ENCODE measurements at regions not wholly inside any gene's neighbourhood (a gene's known extent, or its start where the extent isn't known, plus 50 kb on each side); places are given as distances from the start of the nearest gene placed in this dataset.

DNA sequence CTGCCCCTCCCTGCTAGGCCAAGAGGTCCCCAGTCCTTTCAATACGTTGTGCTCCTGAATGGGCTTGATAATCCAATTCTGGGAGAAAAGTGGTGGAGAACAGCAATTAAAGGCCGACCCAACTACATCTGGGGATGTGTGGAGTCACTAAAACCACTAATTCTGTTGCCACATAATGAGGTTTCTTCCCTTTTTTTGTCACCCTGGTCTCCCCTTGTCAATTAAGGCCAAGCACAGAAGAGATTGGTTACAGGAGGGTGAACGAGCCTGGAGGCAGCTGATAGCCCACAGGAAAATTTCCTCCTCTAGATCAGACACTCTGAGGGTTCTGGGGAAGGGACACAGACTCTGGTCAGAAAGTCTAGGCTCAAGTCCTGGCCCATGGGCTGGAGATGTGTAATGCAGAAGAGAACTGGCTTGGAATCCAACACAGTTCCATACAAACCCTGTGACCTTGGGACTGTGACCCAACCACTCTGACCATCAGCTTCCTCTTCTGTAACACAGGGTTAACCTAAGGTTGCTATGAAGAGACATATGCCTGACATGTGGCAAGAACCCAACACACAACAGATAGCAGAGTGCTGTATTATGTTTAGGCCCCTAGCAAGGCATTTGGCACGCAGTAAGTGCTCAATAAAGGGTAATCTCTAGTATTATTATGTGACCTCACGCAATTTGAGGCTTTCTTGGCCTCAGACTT, 146.4 kb downstream of the CHST1 start:
- TF ChIP-seq, protein P1, sequence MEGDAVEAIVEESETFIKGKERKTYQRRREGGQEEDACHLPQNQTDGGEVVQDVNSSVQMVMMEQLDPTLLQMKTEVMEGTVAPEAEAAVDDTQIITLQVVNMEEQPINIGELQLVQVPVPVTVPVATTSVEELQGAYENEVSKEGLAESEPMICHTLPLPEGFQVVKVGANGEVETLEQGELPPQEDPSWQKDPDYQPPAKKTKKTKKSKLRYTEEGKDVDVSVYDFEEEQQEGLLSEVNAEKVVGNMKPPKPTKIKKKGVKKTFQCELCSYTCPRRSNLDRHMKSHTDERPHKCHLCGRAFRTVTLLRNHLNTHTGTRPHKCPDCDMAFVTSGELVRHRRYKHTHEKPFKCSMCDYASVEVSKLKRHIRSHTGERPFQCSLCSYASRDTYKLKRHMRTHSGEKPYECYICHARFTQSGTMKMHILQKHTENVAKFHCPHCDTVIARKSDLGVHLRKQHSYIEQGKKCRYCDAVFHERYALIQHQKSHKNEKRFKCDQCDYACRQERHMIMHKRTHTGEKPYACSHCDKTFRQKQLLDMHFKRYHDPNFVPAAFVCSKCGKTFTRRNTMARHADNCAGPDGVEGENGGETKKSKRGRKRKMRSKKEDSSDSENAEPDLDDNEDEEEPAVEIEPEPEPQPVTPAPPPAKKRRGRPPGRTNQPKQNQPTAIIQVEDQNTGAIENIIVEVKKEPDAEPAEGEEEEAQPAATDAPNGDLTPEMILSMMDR (conservative IDR thresholded peaks at IDR 0.05; ENCODE audit: low read length) = no peak
- no peak for TF ChIP-seq EZH2phosphoT487 (IDR thresholded peaks at IDR 0.05; ENCODE audit: borderline replicate concordance, low read depth, low read length)
